Suprapubic skin (tissue), 4 donors: ENCODE measurements at regions not wholly inside any gene's neighbourhood (a gene's known extent, or its start where the extent isn't known, plus 50 kb on each side); places are given as distances from the start of the nearest gene placed in this dataset.

Source experiments
- CTCF ChIP-seq, 2 donors: fragments of 200-600 bp in 1 of 2; fragments of 450-650 bp in 1 of 2; sonication (generic) in 1 of 2; IDR thresholded peaks; one replicate each; pipeline ENCODE4 v1.5.1; 2016 to 2019; ENCODE audit warnings: antibody characterized with exemption in 2 of 2, mild to moderate bottlenecking in 1 of 2, moderate library complexity in 1 of 2
- EP300 ChIP-seq: sonication (generic); formaldehyde crosslinking; IDR thresholded peaks from one replicate; pipeline ENCODE4 v1.6.1; 2017; ENCODE audit warnings: antibody characterized with exemption
- POLR2A ChIP-seq, 2 donors: fragments of 450-650 bp; IDR thresholded peaks; one replicate each; pipeline ENCODE4 v1.6.1; 2017; ENCODE audit warnings: antibody characterized with exemption in 2 of 2, mild to moderate bottlenecking in 2 of 2, moderate library complexity in 2 of 2
- POLR2AphosphoS5 ChIP-seq, 3 donors: sonication (generic); formaldehyde crosslinking; IDR thresholded peaks; one replicate each; pipeline ENCODE4 v1.6.1; 2017; ENCODE audit warnings: antibody characterized with exemption in 3 of 3

- no peak for TF ChIP-seq CTCF (IDR thresholded peaks at IDR 0.05)
- no peak for TF ChIP-seq POLR2AphosphoS5 (IDR thresholded peaks at IDR 0.05)
- no peak for TF ChIP-seq POLR2A (IDR thresholded peaks at IDR 0.05)
- TF ChIP-seq EP300, result no peak
These were observed 200.7 kb upstream of the ANKRD50 start for GRCh38 chr4:124913237-124913636.
